AG04449 (cell line): ENCODE measurements at regions not wholly inside any gene's neighbourhood (a gene's known extent, or its start where the extent isn't known, plus 50 kb on each side); places are given as distances from the start of the nearest gene placed in this dataset.
"Not testable (repeated sequence)": the region's sequence is repeated elsewhere in the genome, so short reads cannot be mapped to it uniquely, and the experiment has no call there.

Experiments used
- CTCF ChIA-PET: fragments of 350-600 bp; formaldehyde crosslinking; extraction: SDS; loops from one replicate; lab custom pipeline; 2021; ENCODE audit warnings: antibody characterized with exemption; lab: Yijun Ruan, JAX
- POLR2A ChIA-PET: fragments of 400-600, 350-600 bp; formaldehyde crosslinking; extraction: SDS; loops from one replicate; lab custom pipeline; 2020; ENCODE audit warnings: antibody characterized with exemption, inconsistent platforms; lab: Yijun Ruan, JAX
- DNase-seq: peaks from one replicate; pipeline ENCODE4 v3.0.0-alpha.2; 2010; ENCODE audit warnings: low read depth, low spot score
- H3K4me3 ChIP-seq: 2 replicates; pipeline ENCODE4 v1.5.1; 2011; ENCODE audit warnings: low read depth, mild to moderate bottlenecking, control low read depth, low read length
- TF ChIP-seq, protein P1 (sequence below): IDR thresholded peaks from one replicate; pipeline ENCODE4 v1.5.1; 2011; ENCODE audit warnings: mild to moderate bottlenecking, moderate library complexity, low read length, control low read depth, inconsistent platforms; ENCODE audit not compliant: insufficient read depth; ENCODE audit errors: missing control alignments

DNA sequence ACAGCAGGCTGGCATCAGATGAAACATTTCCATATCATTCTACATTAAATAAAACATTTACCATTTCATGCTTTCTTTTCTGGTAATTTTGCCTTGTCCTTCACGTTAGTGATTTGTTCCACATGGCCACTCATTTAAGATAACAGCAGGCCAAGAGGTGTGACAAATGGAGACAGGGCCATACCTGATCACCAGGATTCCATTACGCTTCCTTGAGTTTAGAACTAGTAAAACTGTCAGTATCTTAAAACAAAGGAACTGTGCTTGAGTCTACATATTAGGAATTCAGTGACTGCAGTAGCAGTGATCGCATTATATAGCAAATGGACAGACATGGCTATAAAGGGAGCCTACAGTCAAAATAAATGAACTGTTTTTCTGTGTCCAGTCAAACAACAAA, 155.1 kb upstream of the FSHR start:
- TF ChIP-seq, protein P1, sequence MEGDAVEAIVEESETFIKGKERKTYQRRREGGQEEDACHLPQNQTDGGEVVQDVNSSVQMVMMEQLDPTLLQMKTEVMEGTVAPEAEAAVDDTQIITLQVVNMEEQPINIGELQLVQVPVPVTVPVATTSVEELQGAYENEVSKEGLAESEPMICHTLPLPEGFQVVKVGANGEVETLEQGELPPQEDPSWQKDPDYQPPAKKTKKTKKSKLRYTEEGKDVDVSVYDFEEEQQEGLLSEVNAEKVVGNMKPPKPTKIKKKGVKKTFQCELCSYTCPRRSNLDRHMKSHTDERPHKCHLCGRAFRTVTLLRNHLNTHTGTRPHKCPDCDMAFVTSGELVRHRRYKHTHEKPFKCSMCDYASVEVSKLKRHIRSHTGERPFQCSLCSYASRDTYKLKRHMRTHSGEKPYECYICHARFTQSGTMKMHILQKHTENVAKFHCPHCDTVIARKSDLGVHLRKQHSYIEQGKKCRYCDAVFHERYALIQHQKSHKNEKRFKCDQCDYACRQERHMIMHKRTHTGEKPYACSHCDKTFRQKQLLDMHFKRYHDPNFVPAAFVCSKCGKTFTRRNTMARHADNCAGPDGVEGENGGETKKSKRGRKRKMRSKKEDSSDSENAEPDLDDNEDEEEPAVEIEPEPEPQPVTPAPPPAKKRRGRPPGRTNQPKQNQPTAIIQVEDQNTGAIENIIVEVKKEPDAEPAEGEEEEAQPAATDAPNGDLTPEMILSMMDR = no peak
- DNase-seq = no peak
- H3K4me3 ChIP-seq = no peak overlapping the region
- ChIA-PET POLR2A (no interaction called here), CTCF (no interaction called here)

DNA sequence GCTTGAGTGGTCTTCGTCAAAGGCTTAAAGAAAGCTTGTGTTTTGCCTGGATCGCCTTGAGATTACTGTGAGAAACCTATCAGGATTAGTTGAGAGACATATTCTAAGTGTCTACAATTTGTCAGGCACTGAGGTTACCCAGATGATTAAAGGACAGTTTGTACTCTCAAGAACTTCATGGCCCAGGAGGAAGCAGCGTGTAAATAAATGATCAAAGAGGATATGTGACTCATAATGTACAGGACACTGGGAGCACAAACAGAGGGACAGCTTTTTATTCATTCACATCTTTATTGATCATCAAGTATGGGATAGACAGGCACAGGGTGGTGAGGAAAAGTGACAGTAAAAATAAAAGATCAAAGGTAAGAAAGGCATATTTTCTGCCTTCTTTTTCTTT, 152.6 kb upstream of the FSHR start:
- DNase-seq = no peak
- ChIA-PET POLR2A (no interaction called here), CTCF (no interaction called here)
- H3K4me3 ChIP-seq = no peak overlapping the region
- TF ChIP-seq, protein P1 = no peak

DNA sequence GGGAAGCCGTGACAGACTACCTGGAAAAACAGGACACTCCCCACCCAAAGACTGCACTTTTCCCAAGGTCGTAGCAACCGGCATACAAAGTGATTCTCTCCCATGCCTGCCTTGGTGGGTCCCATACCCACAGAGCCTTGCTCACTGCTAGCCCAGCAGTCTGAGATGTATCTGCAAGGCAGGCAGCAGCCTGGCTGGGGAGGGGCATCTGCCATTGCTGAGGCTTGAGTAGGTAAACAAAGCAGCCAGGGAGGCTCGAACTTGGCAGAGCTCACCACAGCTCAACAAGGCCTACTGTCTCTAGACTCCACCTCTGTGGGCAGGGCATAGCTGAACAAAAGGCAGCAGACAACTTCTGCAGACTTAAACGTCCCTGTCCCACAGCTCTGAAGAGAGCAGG, 144.4 kb upstream of the FSHR start:
- POLR2A ChIA-PET, H3K4me3 ChIP-seq, CTCF ChIA-PET: not testable (repeated sequence)

DNA sequence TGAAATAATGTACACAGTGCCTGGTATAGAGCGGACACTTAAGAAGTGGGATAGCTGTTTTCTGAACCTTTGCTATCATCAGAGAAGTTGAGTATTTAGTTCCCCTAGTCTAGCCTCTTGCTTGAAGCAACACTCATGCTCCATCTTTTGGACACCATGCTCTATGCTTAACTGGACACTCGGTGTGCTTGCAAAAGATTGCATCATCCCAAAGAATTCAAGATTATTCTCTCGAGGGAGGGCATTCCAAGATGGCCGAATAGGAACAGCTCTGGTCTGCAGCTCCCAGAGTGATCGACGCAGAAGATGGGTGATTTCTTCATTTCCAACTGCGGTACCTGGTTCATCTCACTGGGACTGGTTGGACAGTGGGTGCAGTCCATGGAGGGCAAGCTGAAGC, 143.9 kb upstream of the FSHR start:
- H3K4me3 ChIP-seq = no peak overlapping the region
- ChIA-PET CTCF (no interaction called here), POLR2A (no interaction called here)
- no peak for DNase-seq
- TF ChIP-seq, protein P1 = no peak

More for the DNA sequence above, 144.4 kb upstream of the FSHR start:
- not testable (repeated sequence) for DNase-seq

DNA sequence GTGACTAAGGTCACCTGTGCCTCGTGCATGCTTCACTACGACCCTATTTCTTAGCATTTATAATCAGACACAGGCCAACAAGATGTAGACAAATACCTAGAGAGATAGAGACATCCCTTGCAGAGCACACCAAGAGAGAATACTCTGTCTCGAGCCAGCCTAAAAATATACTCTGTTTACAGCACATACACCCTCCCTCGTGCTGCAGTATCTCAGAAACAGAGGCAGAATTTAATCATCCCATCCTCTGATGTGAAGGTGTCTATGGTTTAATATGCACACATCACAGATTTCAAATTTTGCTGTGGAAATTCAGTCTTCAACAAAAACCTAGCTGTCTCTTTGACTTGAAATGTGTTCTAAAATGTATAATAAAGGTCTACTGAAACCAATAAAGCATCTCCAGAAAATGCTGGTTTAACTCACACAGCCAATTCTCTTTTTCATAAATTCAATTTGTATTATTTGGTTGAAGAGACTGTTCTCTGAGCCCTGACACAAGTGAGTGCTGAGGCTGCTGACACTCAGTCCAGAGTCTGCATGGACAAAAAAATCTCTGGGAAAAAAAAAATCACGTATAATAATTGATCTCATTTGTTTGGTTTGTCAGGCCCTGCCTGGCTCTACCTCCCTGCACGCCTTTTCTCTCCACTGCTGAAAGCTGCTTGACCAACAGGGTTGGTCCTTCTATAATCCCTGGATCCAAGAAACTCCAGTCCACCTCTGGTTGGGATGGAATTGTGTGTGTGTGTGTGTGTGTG, 142.0 kb upstream of the FSHR start:
- CTCF ChIA-PET = no interaction called here

DNA sequence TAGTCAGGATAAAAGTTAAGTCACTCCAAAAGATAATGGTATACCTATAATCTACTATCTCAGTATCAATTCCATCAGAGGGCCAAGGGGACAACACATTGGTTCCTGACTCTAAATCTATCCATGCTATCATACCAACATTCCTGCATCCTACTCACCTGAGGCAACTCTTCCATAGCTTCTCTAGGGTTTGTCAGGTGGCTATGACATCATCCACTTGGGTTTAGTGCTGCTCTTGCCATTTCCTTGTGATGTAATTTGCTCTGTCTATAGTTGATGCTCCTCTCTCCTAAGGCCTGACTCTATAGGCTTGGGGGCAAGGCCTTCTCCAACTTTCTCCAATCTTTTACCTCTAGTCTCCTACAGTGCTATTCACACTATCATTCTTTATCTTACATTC, 139.9 kb upstream of the FSHR start:
- CTCF ChIA-PET = no interaction called here
- DNase-seq = no peak
- TF ChIP-seq, protein P1 = no peak
- POLR2A ChIA-PET = no interaction called here
- H3K4me3 ChIP-seq = no peak overlapping the region

More for the DNA sequence above, 142.0 kb upstream of the FSHR start:
- TF ChIP-seq, protein P1 = no peak
- no peak overlapping the region for H3K4me3 ChIP-seq
- DNase-seq = no peak
- POLR2A ChIA-PET = no interaction called here

DNA sequence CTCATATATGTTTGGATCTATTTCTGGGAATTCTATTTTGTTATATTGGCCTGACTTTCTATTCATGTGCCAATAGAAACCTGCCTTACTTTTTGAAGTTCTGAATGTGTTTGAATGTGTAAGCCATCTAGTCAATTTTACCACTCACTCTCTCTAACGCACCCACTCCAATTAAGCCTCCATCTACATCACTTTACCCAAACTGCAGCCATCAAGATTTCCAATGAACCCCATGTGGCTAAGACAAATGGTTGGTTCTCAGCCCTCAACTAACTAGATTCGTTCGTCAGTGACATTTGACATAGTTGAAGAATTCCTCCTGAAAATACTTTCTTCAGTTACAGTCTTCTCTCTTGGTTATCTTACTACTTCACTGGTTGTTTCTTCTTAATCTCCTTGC, 137.3 kb upstream of the FSHR start:
- TF ChIP-seq, protein P1 = no peak
- POLR2A ChIA-PET = no interaction called here
- CTCF ChIA-PET = no interaction called here
- no peak for DNase-seq
- no peak overlapping the region for H3K4me3 ChIP-seq
